ENCODE measurements at regions not wholly inside any gene's neighbourhood (a gene's known extent, or its start where the extent isn't known, plus 50 kb on each side); places are given as distances from the start of the nearest gene placed in this dataset.

DNA sequence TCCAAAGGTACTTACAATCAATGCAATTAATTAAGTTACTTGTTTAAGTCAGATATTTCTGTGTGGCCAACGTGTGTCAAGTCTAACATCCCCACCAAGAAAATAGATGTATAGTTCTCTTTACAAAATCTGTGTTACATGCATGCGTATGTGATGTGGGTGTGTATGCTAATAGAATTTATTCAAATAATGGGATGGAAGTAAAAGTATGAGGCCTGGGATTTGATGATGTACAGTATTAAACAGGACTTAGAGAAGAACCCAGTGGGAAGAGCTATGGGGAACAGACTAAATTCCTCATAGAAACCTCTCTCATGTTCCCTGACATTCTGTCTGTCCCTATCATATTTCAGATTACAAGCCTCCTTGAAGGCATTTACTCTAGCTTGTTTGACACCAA lies 72.5 kb downstream of the IFI44 start:
- no peak overlapping the region for H3K27ac ChIP-seq
- POLR2A ChIA-PET, result no interaction called here
- FAIRE-seq (no peak), ATAC-seq (no peak), DNase-seq (ENCODE audit: low read depth in 1 of 2, low spot score in 1 of 2) (no peak)
- H3K4me3 ChIP-seq, result no peak overlapping the region
- no peak overlapping the region for H3K4me2 ChIP-seq
- 53% methylated on average over 2 of the region's 2 CpGs for WGBS (ENCODE audit: missing lambda C conversion rate)
- CTCF ChIA-PET, result no interaction called here
- no peaks in the 10 kb centered on the region for H3K9me3 ChIP-seq
- H3K4me1 ChIP-seq, result no peaks in the 10 kb centered on the region
- no peak for TF ChIP-seq KDM5A (IDR thresholded peaks at IDR 0.05)
- TF ChIP-seq, protein P1, sequence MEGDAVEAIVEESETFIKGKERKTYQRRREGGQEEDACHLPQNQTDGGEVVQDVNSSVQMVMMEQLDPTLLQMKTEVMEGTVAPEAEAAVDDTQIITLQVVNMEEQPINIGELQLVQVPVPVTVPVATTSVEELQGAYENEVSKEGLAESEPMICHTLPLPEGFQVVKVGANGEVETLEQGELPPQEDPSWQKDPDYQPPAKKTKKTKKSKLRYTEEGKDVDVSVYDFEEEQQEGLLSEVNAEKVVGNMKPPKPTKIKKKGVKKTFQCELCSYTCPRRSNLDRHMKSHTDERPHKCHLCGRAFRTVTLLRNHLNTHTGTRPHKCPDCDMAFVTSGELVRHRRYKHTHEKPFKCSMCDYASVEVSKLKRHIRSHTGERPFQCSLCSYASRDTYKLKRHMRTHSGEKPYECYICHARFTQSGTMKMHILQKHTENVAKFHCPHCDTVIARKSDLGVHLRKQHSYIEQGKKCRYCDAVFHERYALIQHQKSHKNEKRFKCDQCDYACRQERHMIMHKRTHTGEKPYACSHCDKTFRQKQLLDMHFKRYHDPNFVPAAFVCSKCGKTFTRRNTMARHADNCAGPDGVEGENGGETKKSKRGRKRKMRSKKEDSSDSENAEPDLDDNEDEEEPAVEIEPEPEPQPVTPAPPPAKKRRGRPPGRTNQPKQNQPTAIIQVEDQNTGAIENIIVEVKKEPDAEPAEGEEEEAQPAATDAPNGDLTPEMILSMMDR (IDR thresholded peaks at IDR 0.05), result no peak
- TF ChIP-seq, protein P2, sequence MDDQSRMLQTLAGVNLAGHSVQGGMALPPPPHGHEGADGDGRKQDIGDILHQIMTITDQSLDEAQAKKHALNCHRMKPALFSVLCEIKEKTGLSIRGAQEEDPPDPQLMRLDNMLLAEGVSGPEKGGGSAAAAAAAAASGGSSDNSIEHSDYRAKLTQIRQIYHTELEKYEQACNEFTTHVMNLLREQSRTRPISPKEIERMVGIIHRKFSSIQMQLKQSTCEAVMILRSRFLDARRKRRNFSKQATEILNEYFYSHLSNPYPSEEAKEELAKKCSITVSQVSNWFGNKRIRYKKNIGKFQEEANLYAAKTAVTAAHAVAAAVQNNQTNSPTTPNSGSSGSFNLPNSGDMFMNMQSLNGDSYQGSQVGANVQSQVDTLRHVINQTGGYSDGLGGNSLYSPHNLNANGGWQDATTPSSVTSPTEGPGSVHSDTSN (IDR thresholded peaks at IDR 0.05), result no peak
- TF ChIP-seq HOXA7 (CRISPR knock-in tag; IDR thresholded peaks at IDR 0.05), result no peak
- no peak for TF ChIP-seq HOXB13 (CRISPR knock-in tag; IDR thresholded peaks at IDR 0.05; ENCODE audit: low read depth)
- no peak for TF ChIP-seq TFCP2L1 (CRISPR knock-in tag; IDR thresholded peaks at IDR 0.05)
- TF ChIP-seq EHMT2 (IDR thresholded peaks at IDR 0.05; ENCODE audit: low read depth), result no peak
- no peak for TF ChIP-seq SMC3 (IDR thresholded peaks at IDR 0.05)
- no peak for TF ChIP-seq REST (IDR thresholded peaks at IDR 0.05)
- no peak for TF ChIP-seq RARB (CRISPR knock-in tag; IDR thresholded peaks at IDR 0.05)
- no peak for TF ChIP-seq TP53 (CRISPR knock-in tag; IDR thresholded peaks at IDR 0.05)
- TF ChIP-seq FOSB (CRISPR knock-in tag; IDR thresholded peaks at IDR 0.05), result no peak
- no peak for TF ChIP-seq RCOR1 (IDR thresholded peaks at IDR 0.05; ENCODE audit: low read depth, low read length)
- TF ChIP-seq MAZ (IDR thresholded peaks at IDR 0.05; ENCODE audit: borderline replicate concordance, low read depth, low read length), result no peak
- TF ChIP-seq RAD21 (conservative IDR thresholded peaks at IDR 0.05 in 1 of 2, IDR thresholded peaks at IDR 0.05 in 1 of 2), result no peak

DNA sequence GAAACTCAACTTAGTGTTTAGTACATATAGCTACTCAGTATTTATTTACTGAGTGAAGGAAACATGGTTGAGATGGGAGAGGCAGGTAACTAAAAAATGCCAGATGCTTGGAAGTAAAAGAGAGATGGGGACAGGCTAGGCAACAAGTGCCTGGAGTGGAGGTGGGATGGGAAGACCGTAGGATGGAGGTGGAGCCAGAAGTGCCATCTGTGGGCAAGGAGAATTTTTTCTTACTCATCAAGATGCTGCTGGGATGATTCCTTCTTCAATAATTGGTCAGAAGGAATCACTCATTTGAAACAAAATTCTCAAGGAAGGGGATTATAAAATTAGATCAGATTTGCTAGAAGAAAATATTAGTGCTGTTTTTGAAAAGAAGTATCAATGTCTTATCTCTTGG lies 72.9 kb downstream of the IFI44 start:
- CTCF ChIA-PET, result no interaction called here
- Histone ChIP-seq H3K4me2 (no peak overlapping the region), H3K4me3 (no peak overlapping the region), H3K9me3 (no peaks in the 10 kb centered on the region), H3K27ac (no peak overlapping the region), H3K4me1 (no peaks in the 10 kb centered on the region)
- TF ChIP-seq CBX8 (IDR thresholded peaks at IDR 0.05) (no peak), BHLHE40 (IDR thresholded peaks at IDR 0.05; ENCODE audit: low read depth, low read length) (no peak), HOXA7 (CRISPR knock-in tag; IDR thresholded peaks at IDR 0.05) (no peak)
- TF ChIP-seq, protein P2 (IDR thresholded peaks at IDR 0.05), result no peak
- TF ChIP-seq, protein P3, sequence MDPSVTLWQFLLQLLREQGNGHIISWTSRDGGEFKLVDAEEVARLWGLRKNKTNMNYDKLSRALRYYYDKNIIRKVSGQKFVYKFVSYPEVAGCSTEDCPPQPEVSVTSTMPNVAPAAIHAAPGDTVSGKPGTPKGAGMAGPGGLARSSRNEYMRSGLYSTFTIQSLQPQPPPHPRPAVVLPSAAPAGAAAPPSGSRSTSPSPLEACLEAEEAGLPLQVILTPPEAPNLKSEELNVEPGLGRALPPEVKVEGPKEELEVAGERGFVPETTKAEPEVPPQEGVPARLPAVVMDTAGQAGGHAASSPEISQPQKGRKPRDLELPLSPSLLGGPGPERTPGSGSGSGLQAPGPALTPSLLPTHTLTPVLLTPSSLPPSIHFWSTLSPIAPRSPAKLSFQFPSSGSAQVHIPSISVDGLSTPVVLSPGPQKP (IDR thresholded peaks at IDR 0.05; ENCODE audit: low read depth, low read length), result no peak
- POLR2A ChIA-PET, result no interaction called here
- DNase-seq (ENCODE audit: low read depth in 1 of 2, low spot score in 1 of 2) (no peak), ATAC-seq (no peak), FAIRE-seq (no peak)
- 0% methylated on average over 1 of the region's 1 CpG for WGBS (ENCODE audit: missing lambda C conversion rate)

All from A549 (cell line).